Fibroblast of mammary gland (primary cell): ENCODE measurements at regions not wholly inside any gene's neighbourhood (a gene's known extent, or its start where the extent isn't known, plus 50 kb on each side); places are given as distances from the start of the nearest gene placed in this dataset.

Experiments used
- DNase-seq: peaks from one replicate; pipeline ENCODE4 v3.0.0-alpha.2; 2010; ENCODE audit warnings: low read depth
- H3K4me3 ChIP-seq: 2 replicates; pipeline ENCODE4 v1.5.1; 2011; ENCODE audit warnings: low read depth, mild to moderate bottlenecking, low read length, moderate library complexity; ENCODE audit not compliant: control insufficient read depth
- CTCF ChIP-seq: conservative IDR thresholded peaks from 2 replicates; pipeline ENCODE4 v1.5.1; 2011; ENCODE audit warnings: low read depth, low read length, inconsistent platforms; ENCODE audit not compliant: control insufficient read depth, insufficient read depth

DNA sequence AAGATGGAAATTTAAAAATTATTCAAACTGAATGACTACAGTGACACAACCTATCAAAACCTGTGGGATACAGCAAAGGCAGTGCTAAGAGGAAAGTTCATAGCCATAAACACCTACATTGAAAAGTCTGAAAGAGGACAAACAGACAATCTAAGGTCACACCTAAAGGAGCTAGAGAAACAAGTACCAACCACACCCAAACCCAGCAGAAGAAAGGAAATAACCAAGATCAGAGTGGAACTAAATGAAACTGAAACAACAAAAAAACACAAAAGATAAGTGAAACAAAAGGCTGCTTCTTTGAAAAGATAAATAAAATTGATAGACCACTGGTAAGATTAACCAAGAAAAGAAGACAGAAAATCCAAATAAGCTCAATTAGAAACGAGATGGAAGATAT lies 247.2 kb upstream of the ZNF804A start:
- DNase-seq = no peak
- H3K4me3 ChIP-seq = no peak overlapping the region

GRCh38 chr2:184357033-184357432 lies 241.3 kb upstream of the ZNF804A start:
- no peak for TF ChIP-seq CTCF
- no peak for DNase-seq
- no peak overlapping the region for H3K4me3 ChIP-seq

More for the DNA sequence above, 247.2 kb upstream of the ZNF804A start:
- TF ChIP-seq CTCF = no peak

- no peak overlapping the region for H3K4me3 ChIP-seq
- DNase-seq = no peak
- no peak for TF ChIP-seq CTCF
These were observed 238.9 kb upstream of the ZNF804A start for GRCh38 chr2:184359379-184359778.

DNA sequence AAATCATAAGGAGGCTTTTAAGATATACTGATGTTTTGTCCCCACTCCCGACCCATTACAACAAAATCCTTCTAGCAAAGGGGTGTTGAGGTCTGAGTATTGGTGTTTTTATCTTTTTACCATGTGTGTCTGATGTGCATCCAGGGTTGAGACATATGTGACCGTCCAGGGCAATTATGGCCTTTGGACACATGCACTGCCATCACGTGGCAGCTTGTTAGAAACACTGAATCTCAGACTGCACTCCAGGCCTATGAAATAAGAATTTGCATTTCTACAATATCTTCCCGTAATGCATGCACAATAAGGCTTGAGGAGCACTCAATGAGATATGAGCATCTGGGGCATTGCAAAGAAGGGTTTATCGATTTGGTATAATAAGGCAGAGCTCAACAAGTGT lies 235.1 kb upstream of the ZNF804A start:
- H3K4me3 ChIP-seq = no peak overlapping the region
- no peak for TF ChIP-seq CTCF
- DNase-seq = no peak

GRCh38 chr2:184367211-184367610 lies 231.1 kb upstream of the ZNF804A start:
- H3K4me3 ChIP-seq = no peak overlapping the region
- TF ChIP-seq CTCF = no peak
- no peak for DNase-seq

- no peak overlapping the region for H3K4me3 ChIP-seq
- TF ChIP-seq CTCF = no peak
- DNase-seq = no peak
These were observed 229.0 kb upstream of the ZNF804A start for GRCh38 chr2:184369307-184369706.

DNA sequence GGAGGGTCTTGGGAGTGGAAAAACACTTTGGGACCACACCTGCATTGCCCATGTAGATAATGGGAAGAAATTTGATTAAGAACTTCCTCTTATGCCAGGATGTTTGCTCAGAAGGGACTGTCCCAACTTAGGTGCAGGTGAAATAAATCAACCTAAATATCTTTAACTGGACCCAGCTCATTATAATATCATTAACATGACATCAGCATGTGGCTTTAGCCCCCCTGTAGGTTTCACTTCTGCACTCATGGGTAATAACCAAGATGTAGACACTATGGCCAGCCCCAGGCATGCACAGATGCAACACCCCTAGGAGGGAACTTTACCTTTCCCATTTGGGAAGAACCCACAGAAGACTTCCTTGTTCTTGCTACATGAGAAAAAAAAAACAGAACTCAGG lies 227.4 kb upstream of the ZNF804A start:
- no peak for TF ChIP-seq CTCF
- no peak for DNase-seq

More for the DNA sequence above, 227.4 kb upstream of the ZNF804A start:
- no peak overlapping the region for H3K4me3 ChIP-seq
